ENCODE measurements at regions not wholly inside any gene's neighbourhood (a gene's known extent, or its start where the extent isn't known, plus 50 kb on each side); places are given as distances from the start of the nearest gene placed in this dataset.

- H3K4me3 ChIP-seq (ENCODE audit: low read depth, low read length): no peak overlapping the region
- no peak for TF ChIP-seq CTCF (IDR thresholded peaks at IDR 0.05; ENCODE audit: borderline replicate concordance, insufficient read depth, low read depth, low read length)
These were observed 680.2 kb downstream of the CCSER2 start for GRCh38 chr10:85008488-85009184.

- H3K4me3 ChIP-seq (ENCODE audit: low read depth, low read length): no peak overlapping the region
- no peak for TF ChIP-seq CTCF (IDR thresholded peaks at IDR 0.05; ENCODE audit: borderline replicate concordance, insufficient read depth, low read depth, low read length)
These were observed 683.9 kb downstream of the CCSER2 start for GRCh38 chr10:85012305-85012704.

- TF ChIP-seq CTCF (IDR thresholded peaks at IDR 0.05; ENCODE audit: borderline replicate concordance, insufficient read depth, low read depth, low read length): no peak
- H3K4me3 ChIP-seq (ENCODE audit: low read depth, low read length): no peak overlapping the region
These were observed 698.6 kb downstream of the CCSER2 start for GRCh38 chr10:85026878-85027467.

GRCh38 chr10:85032981-85033380, 704.6 kb downstream of the CCSER2 start:
- no peak for TF ChIP-seq CTCF (IDR thresholded peaks at IDR 0.05; ENCODE audit: borderline replicate concordance, insufficient read depth, low read depth, low read length)
- H3K4me3 ChIP-seq (ENCODE audit: low read depth, low read length): no peak overlapping the region

- TF ChIP-seq CTCF (IDR thresholded peaks at IDR 0.05; ENCODE audit: borderline replicate concordance, insufficient read depth, low read depth, low read length): no peak
These were observed 708.3 kb downstream of the CCSER2 start for GRCh38 chr10:85036661-85037060.

GRCh38 chr10:85039311-85039710, 710.9 kb downstream of the CCSER2 start:
- H3K4me3 ChIP-seq (ENCODE audit: low read depth, low read length): no peak overlapping the region
- no peak for TF ChIP-seq CTCF (IDR thresholded peaks at IDR 0.05; ENCODE audit: borderline replicate concordance, insufficient read depth, low read depth, low read length)

More at GRCh38 chr10:85036661-85037060, 708.3 kb downstream of the CCSER2 start:
- H3K4me3 ChIP-seq (ENCODE audit: low read depth, low read length): no peak overlapping the region

- no peak for TF ChIP-seq CTCF (IDR thresholded peaks at IDR 0.05; ENCODE audit: borderline replicate concordance, insufficient read depth, low read depth, low read length)
These were observed 714.8 kb downstream of the CCSER2 start for GRCh38 chr10:85043207-85043606.

More at GRCh38 chr10:85043207-85043606, 714.8 kb downstream of the CCSER2 start:
- H3K4me3 ChIP-seq (ENCODE audit: low read depth, low read length): no peak overlapping the region
